Neural cell (in vitro differentiated cells): ENCODE measurements at regions not wholly inside any gene's neighbourhood (a gene's known extent, or its start where the extent isn't known, plus 50 kb on each side); places are given as distances from the start of the nearest gene placed in this dataset.

Experiments used
- H2AFZ ChIP-seq: fragments of 200-600, 300-800 bp; sonication (generic), shearing (Covaris generic); 2 replicates; pipeline ENCODE4 v1.6.0; 2014; ENCODE audit warnings: low read depth, mild to moderate bottlenecking, antibody characterized with exemption, low read length, moderate library complexity
- H3F3A ChIP-seq: fragments of 200-600 bp; shearing (Covaris generic); 2 replicates; pipeline ENCODE4 v1.6.1; 2016; ENCODE audit warnings: mild to moderate bottlenecking, moderate library complexity, mixed read lengths, antibody characterized with exemption, low read length; ENCODE audit not compliant: insufficient read depth, poor library complexity, severe bottlenecking
- H3K27ac ChIP-seq: fragments of 200-600, 300-800 bp; sonication (generic), shearing (Covaris generic); 2 replicates; pipeline ENCODE4 v1.5.1; 2014; ENCODE audit warnings: mild to moderate bottlenecking, low read length, moderate library complexity
- H3K27me3 ChIP-seq: fragments of 300-800, 200-600 bp; sonication (generic), shearing (Covaris generic); 2 replicates; pipeline ENCODE4 v1.6.0; 2014; ENCODE audit warnings: mild to moderate bottlenecking, low read depth, low read length, moderate library complexity; ENCODE audit not compliant: insufficient read depth
- H3K36me3 ChIP-seq: fragments of 300-800, 200-600 bp; sonication (generic), shearing (Covaris generic); 2 replicates; pipeline ENCODE4 v1.5.1; 2014; ENCODE audit warnings: mild to moderate bottlenecking, antibody characterized with exemption, low read length, moderate library complexity; ENCODE audit not compliant: insufficient read depth
- H3K4me2 ChIP-seq: fragments of 300-800, 200-600 bp; sonication (generic), shearing (Covaris generic); 2 replicates; pipeline ENCODE4 v1.6.0; 2014; ENCODE audit warnings: mild to moderate bottlenecking, low read length
- H3K4me3 ChIP-seq: fragments of 300-800, 200-600 bp; sonication (generic), shearing (Covaris generic); 2 replicates; pipeline ENCODE4 v1.5.1; 2014; ENCODE audit warnings: mild to moderate bottlenecking, low read length, moderate library complexity
- H3K79me2 ChIP-seq: fragments of 200-600 bp; shearing (Covaris generic); replicated peaks from 2 replicates; pipeline ENCODE4 v1.6.0; 2014; ENCODE audit warnings: mild to moderate bottlenecking, low read length, moderate library complexity; ENCODE audit not compliant: insufficient read depth
- H3K9ac ChIP-seq: fragments of 300-800, 200-600 bp; sonication (generic), shearing (Covaris generic); 2 replicates; pipeline ENCODE4 v1.6.1; 2016; ENCODE audit warnings: mild to moderate bottlenecking, low read length, mixed read lengths
- H3K9me2 ChIP-seq: fragments of 200-600 bp; shearing (Covaris generic); 2 replicates; pipeline ENCODE4 v1.6.1; 2016; ENCODE audit warnings: mild to moderate bottlenecking, low read length, mixed read lengths; ENCODE audit not compliant: insufficient read depth
- H3K9me3 ChIP-seq: fragments of 200-600, 300-800 bp; sonication (generic), shearing (Covaris generic); 2 replicates; pipeline ENCODE4 v1.6.1; 2016; ENCODE audit warnings: mild to moderate bottlenecking, mixed run types, low read length, moderate library complexity, mixed read lengths
- H4K20me1 ChIP-seq: fragments of 200-600 bp; shearing (Covaris generic); 2 replicates; pipeline ENCODE4 v1.6.1; 2016; ENCODE audit warnings: mild to moderate bottlenecking, mixed run types; ENCODE audit not compliant: insufficient read depth
- EP300 ChIP-seq: fragments of 450-650 bp; conservative IDR thresholded peaks from 2 replicates; pipeline ENCODE4 v1.6.1; 2014; ENCODE audit warnings: antibody characterized with exemption, mild to moderate bottlenecking, moderate library complexity; ENCODE audit not compliant: poor library complexity, severe bottlenecking
- EZH2 ChIP-seq: fragments of 200-600, 300-800 bp; shearing (Covaris generic), sonication (generic); IDR thresholded peaks from 2 replicates; pipeline ENCODE4 v1.6.1; 2014; ENCODE audit warnings: antibody characterized with exemption, low read length, borderline replicate concordance, mild to moderate bottlenecking; ENCODE audit not compliant: insufficient read depth, poor library complexity, severe bottlenecking
- MXI1 ChIP-seq: fragments of 450-650 bp; conservative IDR thresholded peaks from 2 replicates; pipeline ENCODE4 v1.6.1; 2014; ENCODE audit warnings: antibody characterized with exemption, mild to moderate bottlenecking; ENCODE audit not compliant: poor library complexity, severe bottlenecking
- POLR2AphosphoS5 ChIP-seq: IDR thresholded peaks from 2 replicates; pipeline ENCODE4 v1.6.1; 2012
- RAD21 ChIP-seq: fragments of 450-650 bp; conservative IDR thresholded peaks from 2 replicates; pipeline ENCODE4 v1.6.1; 2014; ENCODE audit warnings: antibody characterized with exemption, mild to moderate bottlenecking, moderate library complexity
- SMC3 ChIP-seq: fragments of 450-650 bp; conservative IDR thresholded peaks from 2 replicates; pipeline ENCODE4 v1.6.1; 2014; ENCODE audit warnings: antibody characterized with exemption, mild to moderate bottlenecking, moderate library complexity; ENCODE audit not compliant: poor library complexity
- TAF1 ChIP-seq: IDR thresholded peaks from 2 replicates; pipeline ENCODE4 v1.6.1; 2012; ENCODE audit warnings: low read depth
- TF ChIP-seq, protein P1 (sequence below): IDR thresholded peaks from 2 replicates; pipeline ENCODE4 v1.6.1; 2012; ENCODE audit warnings: borderline replicate concordance
- TF ChIP-seq, protein P2 (sequence below): fragments of 450-650 bp; IDR thresholded peaks from 2 replicates; pipeline ENCODE4 v1.5.1; 2014; ENCODE audit warnings: antibody characterized with exemption, mild to moderate bottlenecking, moderate library complexity; ENCODE audit not compliant: poor library complexity, severe bottlenecking

DNA sequence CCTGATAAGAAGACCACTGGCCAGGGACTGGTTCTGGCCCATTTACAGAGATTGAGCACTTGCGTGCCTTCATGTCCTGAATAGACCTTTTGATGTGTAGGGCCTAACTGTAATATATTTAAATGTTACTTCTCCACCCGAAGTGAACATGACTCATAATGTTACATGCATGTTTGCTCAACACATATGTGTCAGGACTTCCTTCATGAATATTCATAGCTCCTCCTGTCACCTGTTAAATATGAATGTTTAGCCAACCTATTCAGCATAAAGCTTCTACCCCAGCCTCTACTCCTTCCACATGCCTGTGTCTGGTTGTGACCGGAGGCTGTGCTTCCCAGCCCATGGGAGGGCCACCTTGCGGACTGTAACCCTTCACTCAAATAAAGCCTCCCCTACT is 457.5 kb downstream of the IRX1 start:
- Histone ChIP-seq H3K4me3 (no peak overlapping the region), H3K27ac (no peak overlapping the region), H3K9me3 (peaks cover 5% of the 10 kb centered on the region), H3F3A (no peaks in the 10 kb centered on the region), H2AFZ (no peak overlapping the region), H3K79me2 (no peaks in the 10 kb centered on the region), H3K9me2 (no peaks in the 10 kb centered on the region), H3K27me3 (no peaks in the 10 kb centered on the region), H3K4me2 (no peak overlapping the region), H3K9ac (no peak overlapping the region), H3K36me3 (no peaks in the 10 kb centered on the region), H4K20me1 (no peaks in the 10 kb centered on the region)
- TF ChIP-seq RAD21 = no peak
- no peak for TF ChIP-seq TAF1
- TF ChIP-seq MXI1 = no peak
- no peak for TF ChIP-seq POLR2AphosphoS5
- TF ChIP-seq, protein P1, sequence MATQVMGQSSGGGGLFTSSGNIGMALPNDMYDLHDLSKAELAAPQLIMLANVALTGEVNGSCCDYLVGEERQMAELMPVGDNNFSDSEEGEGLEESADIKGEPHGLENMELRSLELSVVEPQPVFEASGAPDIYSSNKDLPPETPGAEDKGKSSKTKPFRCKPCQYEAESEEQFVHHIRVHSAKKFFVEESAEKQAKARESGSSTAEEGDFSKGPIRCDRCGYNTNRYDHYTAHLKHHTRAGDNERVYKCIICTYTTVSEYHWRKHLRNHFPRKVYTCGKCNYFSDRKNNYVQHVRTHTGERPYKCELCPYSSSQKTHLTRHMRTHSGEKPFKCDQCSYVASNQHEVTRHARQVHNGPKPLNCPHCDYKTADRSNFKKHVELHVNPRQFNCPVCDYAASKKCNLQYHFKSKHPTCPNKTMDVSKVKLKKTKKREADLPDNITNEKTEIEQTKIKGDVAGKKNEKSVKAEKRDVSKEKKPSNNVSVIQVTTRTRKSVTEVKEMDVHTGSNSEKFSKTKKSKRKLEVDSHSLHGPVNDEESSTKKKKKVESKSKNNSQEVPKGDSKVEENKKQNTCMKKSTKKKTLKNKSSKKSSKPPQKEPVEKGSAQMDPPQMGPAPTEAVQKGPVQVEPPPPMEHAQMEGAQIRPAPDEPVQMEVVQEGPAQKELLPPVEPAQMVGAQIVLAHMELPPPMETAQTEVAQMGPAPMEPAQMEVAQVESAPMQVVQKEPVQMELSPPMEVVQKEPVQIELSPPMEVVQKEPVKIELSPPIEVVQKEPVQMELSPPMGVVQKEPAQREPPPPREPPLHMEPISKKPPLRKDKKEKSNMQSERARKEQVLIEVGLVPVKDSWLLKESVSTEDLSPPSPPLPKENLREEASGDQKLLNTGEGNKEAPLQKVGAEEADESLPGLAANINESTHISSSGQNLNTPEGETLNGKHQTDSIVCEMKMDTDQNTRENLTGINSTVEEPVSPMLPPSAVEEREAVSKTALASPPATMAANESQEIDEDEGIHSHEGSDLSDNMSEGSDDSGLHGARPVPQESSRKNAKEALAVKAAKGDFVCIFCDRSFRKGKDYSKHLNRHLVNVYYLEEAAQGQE = no peak
- TF ChIP-seq, protein P2, sequence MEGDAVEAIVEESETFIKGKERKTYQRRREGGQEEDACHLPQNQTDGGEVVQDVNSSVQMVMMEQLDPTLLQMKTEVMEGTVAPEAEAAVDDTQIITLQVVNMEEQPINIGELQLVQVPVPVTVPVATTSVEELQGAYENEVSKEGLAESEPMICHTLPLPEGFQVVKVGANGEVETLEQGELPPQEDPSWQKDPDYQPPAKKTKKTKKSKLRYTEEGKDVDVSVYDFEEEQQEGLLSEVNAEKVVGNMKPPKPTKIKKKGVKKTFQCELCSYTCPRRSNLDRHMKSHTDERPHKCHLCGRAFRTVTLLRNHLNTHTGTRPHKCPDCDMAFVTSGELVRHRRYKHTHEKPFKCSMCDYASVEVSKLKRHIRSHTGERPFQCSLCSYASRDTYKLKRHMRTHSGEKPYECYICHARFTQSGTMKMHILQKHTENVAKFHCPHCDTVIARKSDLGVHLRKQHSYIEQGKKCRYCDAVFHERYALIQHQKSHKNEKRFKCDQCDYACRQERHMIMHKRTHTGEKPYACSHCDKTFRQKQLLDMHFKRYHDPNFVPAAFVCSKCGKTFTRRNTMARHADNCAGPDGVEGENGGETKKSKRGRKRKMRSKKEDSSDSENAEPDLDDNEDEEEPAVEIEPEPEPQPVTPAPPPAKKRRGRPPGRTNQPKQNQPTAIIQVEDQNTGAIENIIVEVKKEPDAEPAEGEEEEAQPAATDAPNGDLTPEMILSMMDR = no peak
- no peak for TF ChIP-seq SMC3
- TF ChIP-seq EP300 = no peak
- no peak for TF ChIP-seq EZH2

DNA sequence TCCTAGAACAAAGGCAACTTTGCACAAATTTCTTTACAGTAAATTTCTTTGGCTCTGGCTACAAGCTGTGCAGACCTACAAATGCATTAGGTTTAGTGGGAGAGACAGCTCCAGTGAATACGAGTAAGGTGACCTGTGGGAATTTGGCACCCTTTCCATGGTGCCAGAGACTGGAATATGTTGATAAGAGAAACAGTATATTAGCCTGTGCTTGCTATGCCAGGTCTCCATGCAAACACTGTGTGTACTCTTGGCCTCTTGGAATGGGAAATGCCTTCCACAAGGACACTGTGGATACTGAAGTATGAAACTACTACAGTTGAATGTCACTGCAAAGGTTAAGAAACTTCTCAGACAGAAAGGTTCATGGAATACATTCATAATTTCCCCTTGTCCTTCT is 458.5 kb downstream of the IRX1 start:
- TF ChIP-seq TAF1 (no peak), EZH2 (no peak), RAD21 (no peak), EP300 (no peak), MXI1 (no peak)
- no peak overlapping the region for H3K4me3 ChIP-seq
- H2AFZ ChIP-seq = no peak overlapping the region
- peaks cover 5% of the 10 kb centered on the region for H3K9me3 ChIP-seq
- no peaks in the 10 kb centered on the region for H4K20me1 ChIP-seq
- no peaks in the 10 kb centered on the region for H3K27me3 ChIP-seq
- no peaks in the 10 kb centered on the region for H3F3A ChIP-seq
- H3K9ac ChIP-seq = no peak overlapping the region
- H3K36me3 ChIP-seq = no peaks in the 10 kb centered on the region
- H3K79me2 ChIP-seq = no peaks in the 10 kb centered on the region
- no peaks in the 10 kb centered on the region for H3K9me2 ChIP-seq
- H3K4me2 ChIP-seq = no peak overlapping the region
- no peak overlapping the region for H3K27ac ChIP-seq

DNA sequence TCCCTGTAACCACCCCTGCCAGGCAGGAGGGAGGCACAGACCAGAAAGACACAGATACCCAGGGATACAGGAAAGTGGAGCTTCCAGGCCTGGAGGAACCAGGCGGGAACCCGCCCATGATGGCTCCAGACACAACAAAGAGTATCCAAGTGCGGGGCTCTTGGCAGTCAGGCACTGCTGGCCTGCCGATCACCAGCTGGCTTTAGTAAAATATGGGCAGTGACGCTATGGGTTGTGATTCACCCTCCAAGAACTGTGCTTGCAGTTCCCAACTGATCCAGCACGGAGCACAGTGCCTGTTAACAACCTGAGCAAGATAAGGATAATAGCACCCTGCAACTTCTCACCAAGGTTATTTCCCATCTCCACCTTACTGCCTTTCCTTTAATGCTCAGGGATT is 463.3 kb downstream of the IRX1 start:
- Histone ChIP-seq H3K27ac (no peak overlapping the region), H3K27me3 (no peaks in the 10 kb centered on the region), H3K4me2 (no peak overlapping the region), H3F3A (no peaks in the 10 kb centered on the region), H3K4me3 (no peak overlapping the region), H3K9me3 (peaks cover 5% of the 10 kb centered on the region), H4K20me1 (no peaks in the 10 kb centered on the region), H3K36me3 (no peaks in the 10 kb centered on the region), H3K9me2 (no peaks in the 10 kb centered on the region), H3K9ac (no peak overlapping the region), H2AFZ (no peak overlapping the region), H3K79me2 (no peaks in the 10 kb centered on the region)
- TF ChIP-seq EZH2 = no peak
- TF ChIP-seq, protein P1 = no peak
